ENCODE measurements at regions not wholly inside any gene's neighbourhood (a gene's known extent, or its start where the extent isn't known, plus 50 kb on each side); places are given as distances from the start of the nearest gene placed in this dataset.

- in situ Hi-C loops (cut with HindIII; ENCODE audit: low pct_unique_long_range_greater_than_20kb, low sequenced_read_pairs), result no loop called here
- no peak for DNase-seq (ENCODE audit: low read depth in 1 of 2, low spot score in 1 of 2)
- no peak for TF ChIP-seq JUND (IDR thresholded peaks at IDR 0.05; ENCODE audit: low read depth)
Observed at GRCh38 chr11:133716602-133717001, 128.7 kb downstream of the SPATA19 start.

DNA sequence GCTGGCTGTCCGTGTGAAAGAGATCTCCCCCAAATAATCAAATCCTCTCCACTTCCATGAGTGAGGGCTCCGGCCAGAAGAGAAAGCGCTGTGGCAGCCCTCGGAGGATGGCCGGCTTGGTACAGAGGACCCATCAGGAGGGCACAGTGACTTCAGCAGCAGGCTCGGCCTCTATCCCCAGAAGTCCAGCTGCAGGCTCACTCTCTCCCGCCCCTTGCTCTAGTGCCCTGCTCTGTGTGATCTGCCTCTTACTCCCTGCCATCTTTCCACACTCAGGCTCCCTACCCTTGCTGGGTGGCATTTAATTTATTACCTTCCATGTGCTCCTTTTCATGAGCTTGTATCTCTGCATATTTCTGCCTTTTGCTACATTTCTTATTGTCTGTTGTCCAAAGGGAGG is 129.7 kb downstream of the SPATA19 start:
- TF ChIP-seq JUND (IDR thresholded peaks at IDR 0.05; ENCODE audit: low read depth), result no peak
- no peak for DNase-seq (ENCODE audit: low read depth in 1 of 2, low spot score in 1 of 2)
- in situ Hi-C loops (cut with HindIII; ENCODE audit: low pct_unique_long_range_greater_than_20kb, low sequenced_read_pairs), result no loop called here

- no peak for DNase-seq (ENCODE audit: low read depth in 1 of 2, low spot score in 1 of 2)
Observed at GRCh38 chr11:133714471-133715375, 130.6 kb downstream of the SPATA19 start.

DNA sequence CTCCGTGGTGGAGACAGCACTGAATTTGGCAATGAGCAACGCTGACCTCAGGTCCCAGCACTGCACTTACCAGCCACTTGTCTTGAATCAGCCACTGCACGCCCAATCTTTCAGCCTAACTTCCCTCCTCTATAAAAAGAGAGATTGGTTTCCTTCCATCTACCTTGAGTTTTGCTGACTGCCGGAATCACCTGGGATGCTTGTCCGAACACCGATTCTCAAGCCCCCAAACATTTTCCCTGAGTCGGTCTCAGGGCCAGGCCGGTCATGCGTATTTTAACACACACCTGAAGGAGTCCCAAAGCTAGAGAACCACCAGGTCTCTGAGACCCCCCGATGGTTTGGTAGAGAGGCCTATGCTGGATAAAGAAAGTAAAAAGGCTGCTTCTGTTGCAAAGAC is 131.5 kb downstream of the SPATA19 start:
- no peak for TF ChIP-seq JUND (IDR thresholded peaks at IDR 0.05; ENCODE audit: low read depth)
- DNase-seq (ENCODE audit: low read depth in 1 of 2, low spot score in 1 of 2), result no peak
- in situ Hi-C loops (cut with HindIII; ENCODE audit: low pct_unique_long_range_greater_than_20kb, low sequenced_read_pairs), result no loop called here

More at GRCh38 chr11:133714471-133715375, 130.6 kb downstream of the SPATA19 start:
- in situ Hi-C loops (cut with HindIII; ENCODE audit: low pct_unique_long_range_greater_than_20kb, low sequenced_read_pairs), result no loop called here
- no peak for TF ChIP-seq JUND (IDR thresholded peaks at IDR 0.05; ENCODE audit: low read depth)

DNA sequence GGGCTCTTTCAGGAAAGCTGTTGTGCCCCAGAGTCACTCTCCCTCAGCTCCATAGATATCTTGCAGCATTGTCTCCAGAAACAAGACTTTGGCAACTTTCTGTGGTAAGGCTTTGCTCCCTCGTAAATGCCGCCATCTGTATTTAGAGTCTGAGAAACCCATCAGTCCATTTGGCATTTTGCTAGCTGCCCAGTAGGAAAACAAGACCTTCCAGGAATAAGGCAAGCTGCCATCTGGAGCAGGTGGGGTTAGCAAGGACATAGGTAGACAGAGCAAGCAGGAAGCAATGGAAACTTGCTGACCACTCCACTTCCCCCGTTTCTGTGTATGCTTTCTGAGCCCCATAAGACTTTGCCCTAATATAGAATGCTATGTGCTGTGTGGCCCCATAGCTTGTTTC is 131.9 kb downstream of the SPATA19 start:
- in situ Hi-C loops (cut with HindIII; ENCODE audit: low pct_unique_long_range_greater_than_20kb, low sequenced_read_pairs), result no loop called here
- no peak for DNase-seq (ENCODE audit: low read depth in 1 of 2, low spot score in 1 of 2)

GRCh38 chr11:133712051-133712560 is 133.2 kb downstream of the SPATA19 start:
- TF ChIP-seq JUND (IDR thresholded peaks at IDR 0.05; ENCODE audit: low read depth), result no peak
- DNase-seq (ENCODE audit: low read depth in 1 of 2, low spot score in 1 of 2), result no peak
- in situ Hi-C loops (cut with HindIII; ENCODE audit: low pct_unique_long_range_greater_than_20kb, low sequenced_read_pairs), result no loop called here

More for the DNA sequence above, 131.9 kb downstream of the SPATA19 start:
- TF ChIP-seq JUND (IDR thresholded peaks at IDR 0.05; ENCODE audit: low read depth), result no peak

- no peak for DNase-seq (ENCODE audit: low read depth in 1 of 2, low spot score in 1 of 2)
- in situ Hi-C loops (cut with HindIII; ENCODE audit: low pct_unique_long_range_greater_than_20kb, low sequenced_read_pairs), result no loop called here
- TF ChIP-seq JUND (IDR thresholded peaks at IDR 0.05; ENCODE audit: low read depth), result no peak
Observed at GRCh38 chr11:133711545-133711944, 133.8 kb downstream of the SPATA19 start.

DNA sequence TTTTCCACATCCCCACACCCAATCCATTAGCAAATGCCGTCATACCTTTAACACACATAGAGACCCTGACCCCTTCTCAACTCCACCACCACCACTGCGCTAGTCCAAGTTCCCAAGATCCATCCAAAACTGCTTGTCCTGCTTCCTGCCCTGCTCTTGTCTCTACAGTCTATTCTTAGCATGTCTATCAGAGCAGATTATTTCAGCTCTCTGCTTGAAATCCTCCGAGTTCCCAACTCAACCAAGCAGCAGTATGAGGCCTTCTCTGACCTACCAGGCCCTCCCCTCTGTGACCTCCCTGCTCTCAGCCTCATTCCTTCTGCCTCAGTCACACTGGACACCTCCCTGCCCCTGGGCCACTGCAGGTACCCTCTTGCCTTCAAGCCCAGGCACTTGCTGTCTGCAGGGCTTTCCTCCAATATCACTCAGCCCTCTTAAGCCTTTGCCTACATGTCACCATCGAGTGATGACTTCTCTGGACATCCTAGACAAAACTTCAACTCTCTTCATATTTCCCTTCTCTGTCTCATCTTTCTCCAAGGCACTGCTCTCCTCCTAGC is 134.6 kb downstream of the SPATA19 start:
- in situ Hi-C loops (cut with HindIII; ENCODE audit: low pct_unique_long_range_greater_than_20kb, low sequenced_read_pairs), result no loop called here
- TF ChIP-seq JUND (IDR thresholded peaks at IDR 0.05; ENCODE audit: low read depth), result no peak
- no peak for DNase-seq (ENCODE audit: low read depth in 1 of 2, low spot score in 1 of 2)

DNA sequence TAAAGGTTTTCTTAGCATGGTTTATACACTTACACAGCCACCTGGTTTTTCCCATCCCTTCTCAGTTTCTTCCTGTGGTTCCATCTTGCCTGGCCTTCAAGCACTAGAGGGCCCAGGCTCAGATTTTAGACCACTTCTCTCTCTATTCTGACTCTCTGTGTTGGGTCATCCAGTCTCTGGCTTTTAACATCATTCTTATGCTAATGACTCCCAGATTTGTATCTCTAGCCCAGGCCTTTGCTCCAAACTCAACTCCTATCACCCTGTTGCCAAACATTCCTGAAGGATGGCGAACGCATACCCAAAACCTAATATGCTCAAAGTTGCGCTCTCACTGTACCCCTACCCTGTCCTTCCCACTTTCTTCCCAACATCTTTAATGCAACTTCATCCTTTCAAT is 135.1 kb downstream of the SPATA19 start:
- TF ChIP-seq JUND (IDR thresholded peaks at IDR 0.05; ENCODE audit: low read depth), result no peak
- in situ Hi-C loops (cut with HindIII; ENCODE audit: low pct_unique_long_range_greater_than_20kb, low sequenced_read_pairs), result no loop called here
- DNase-seq (ENCODE audit: low read depth in 1 of 2, low spot score in 1 of 2), result no peak

DNA sequence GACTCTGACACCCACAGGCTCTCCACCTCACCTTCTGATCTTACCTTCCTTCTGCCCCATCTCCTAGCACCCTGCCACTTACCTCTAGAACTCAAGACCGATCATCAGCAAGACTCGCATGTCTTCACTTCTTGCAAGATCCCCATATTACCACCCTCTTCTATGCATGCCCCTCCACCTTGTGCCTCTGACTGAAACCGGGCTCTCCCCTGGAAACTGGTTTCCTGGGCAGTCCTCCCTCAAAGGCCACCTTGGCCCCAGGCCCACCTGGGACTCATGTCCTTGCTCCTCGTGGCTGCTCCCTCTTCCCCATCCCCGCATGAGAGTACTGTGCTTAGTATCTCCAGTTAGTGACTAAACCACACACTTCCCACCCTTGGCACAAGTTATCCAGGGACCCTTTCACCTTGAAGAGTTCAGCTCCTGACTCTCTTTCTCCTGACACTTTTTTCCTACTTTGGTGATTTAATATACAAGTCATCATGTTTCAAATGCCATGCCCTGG is 136.7 kb downstream of the SPATA19 start:
- no peak for TF ChIP-seq JUND (IDR thresholded peaks at IDR 0.05; ENCODE audit: low read depth)
- in situ Hi-C loops (cut with HindIII; ENCODE audit: low pct_unique_long_range_greater_than_20kb, low sequenced_read_pairs), result no loop called here
- DNase-seq (ENCODE audit: low read depth in 1 of 2, low spot score in 1 of 2), result no peak

GRCh38 chr11:133706925-133707794 is 138.2 kb downstream of the SPATA19 start:
- in situ Hi-C loops (cut with HindIII; ENCODE audit: low pct_unique_long_range_greater_than_20kb, low sequenced_read_pairs), result no loop called here
- TF ChIP-seq JUND (IDR thresholded peaks at IDR 0.05; ENCODE audit: low read depth), result no peak
- no peak for DNase-seq (ENCODE audit: low read depth in 1 of 2, low spot score in 1 of 2)

DNA sequence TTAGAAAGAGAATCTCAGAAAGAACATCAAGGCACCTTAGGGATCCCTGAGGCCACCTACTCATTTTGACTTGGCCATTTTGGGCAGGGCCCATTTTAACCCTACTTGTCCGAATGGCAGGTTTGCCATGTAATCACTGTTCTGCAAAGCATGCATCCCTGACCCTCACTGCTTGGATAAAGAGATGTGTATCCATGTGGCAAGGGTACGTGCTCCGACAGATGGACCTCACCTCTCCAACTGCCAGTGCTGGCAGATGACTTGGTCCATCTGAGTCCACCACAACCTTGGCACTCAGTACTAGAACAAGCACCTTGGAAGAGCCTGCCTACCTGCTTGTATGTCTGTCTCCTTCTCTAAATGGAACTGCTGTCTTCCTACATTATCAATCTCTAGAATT is 139.4 kb downstream of the SPATA19 start:
- TF ChIP-seq JUND (IDR thresholded peaks at IDR 0.05; ENCODE audit: low read depth), result no peak
- no peak for DNase-seq (ENCODE audit: low read depth in 1 of 2, low spot score in 1 of 2)
- in situ Hi-C loops (cut with HindIII; ENCODE audit: low pct_unique_long_range_greater_than_20kb, low sequenced_read_pairs), result no loop called here
